ENCODE measurements at regions not wholly inside any gene's neighbourhood (a gene's known extent, or its start where the extent isn't known, plus 50 kb on each side); places are given as distances from the start of the nearest gene placed in this dataset.
A peak's percentile ranks its signal among the peaks of the same experiment; 100 is the strongest.

GRCh38 chr5:160940725-160941124 is 88.7 kb upstream of the ATP10B start:
- no peak for DNase-seq

DNA sequence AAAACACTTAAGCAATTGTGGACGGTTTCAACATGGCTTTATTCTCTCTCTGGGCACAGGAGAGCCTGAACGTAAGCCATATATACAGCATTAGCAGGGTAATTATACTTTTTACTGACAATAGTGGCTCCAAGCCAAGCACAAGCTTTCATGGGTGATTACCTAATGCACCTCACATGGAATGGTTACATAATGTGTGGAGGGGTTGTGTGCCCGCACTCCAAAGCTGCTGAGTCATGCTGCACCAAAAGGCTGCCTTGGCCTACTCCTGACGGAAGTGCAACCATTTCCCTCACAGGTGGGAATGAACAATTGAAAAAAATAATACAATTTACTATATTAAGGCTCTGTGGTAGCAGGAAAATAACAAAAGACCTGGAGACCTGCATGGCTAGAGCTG is 86.5 kb upstream of the ATP10B start:
- DNase-seq: peak; percentile 16

DNA sequence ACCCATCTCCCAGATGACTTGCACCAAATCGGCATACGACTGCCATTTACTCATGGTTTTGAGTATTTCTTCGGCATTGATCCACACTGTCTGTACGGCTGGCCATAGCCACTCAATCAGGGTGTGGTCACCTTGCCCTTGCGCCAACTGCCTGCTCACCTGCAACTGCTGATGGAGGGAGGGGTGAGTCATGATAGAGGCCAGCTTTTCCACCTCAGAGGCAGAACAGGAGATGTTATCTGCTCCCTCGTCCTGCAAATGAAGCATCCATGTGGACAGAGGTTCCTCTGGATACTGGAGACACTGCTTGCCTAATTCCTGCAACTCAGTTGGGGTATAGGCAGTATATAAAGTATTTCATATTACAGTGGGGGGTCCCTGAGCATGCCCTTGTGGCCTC is 85.6 kb upstream of the ATP10B start:
- DNase-seq: no peak

- no peak for DNase-seq
Observed at GRCh38 chr5:160935776-160936175, 83.8 kb upstream of the ATP10B start.

DNA sequence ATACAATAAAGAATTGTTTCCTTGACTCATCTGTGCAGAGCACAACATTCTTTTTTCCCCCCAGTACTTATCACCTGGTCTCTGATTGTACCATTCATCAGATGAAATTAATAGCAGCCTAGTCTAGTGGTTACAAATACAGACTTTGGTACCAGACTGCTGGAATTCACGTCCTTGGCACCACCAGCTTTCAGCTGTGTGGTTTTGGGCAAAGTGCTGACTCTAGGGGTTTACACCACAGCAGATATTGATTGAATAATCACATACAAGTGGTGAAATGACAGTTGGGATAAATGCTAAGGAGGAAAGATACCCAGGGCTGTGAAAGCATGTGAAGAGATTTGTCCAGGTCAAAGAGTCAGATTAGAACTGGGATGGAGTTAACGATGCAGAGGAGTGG is 79.3 kb upstream of the ATP10B start:
- DNase-seq: no peak

- no peak for DNase-seq
Observed at GRCh38 chr5:160930406-160930805, 78.4 kb upstream of the ATP10B start.

DNA sequence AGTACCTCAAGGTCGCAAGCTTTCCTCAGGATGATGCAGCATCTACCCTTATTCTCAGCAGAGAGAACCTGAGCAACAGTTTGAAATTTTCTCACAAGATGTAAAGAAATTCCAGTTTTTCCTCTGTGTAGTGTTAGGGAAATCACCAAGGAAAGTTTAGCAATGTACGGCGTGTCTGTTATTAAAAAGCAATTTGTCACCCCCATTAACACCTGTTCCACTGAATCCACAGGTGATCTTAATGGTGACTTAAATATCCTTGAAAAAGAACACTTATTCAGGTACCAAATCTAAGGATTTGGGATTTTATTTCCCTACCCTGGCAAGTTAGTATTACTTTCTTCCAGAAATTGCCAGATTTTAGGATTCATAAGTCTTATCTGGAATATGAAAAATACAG is 77.9 kb upstream of the ATP10B start:
- no peak for DNase-seq

- DNase-seq: no peak
Observed at GRCh38 chr5:160929360-160929759, 77.3 kb upstream of the ATP10B start.

DNA sequence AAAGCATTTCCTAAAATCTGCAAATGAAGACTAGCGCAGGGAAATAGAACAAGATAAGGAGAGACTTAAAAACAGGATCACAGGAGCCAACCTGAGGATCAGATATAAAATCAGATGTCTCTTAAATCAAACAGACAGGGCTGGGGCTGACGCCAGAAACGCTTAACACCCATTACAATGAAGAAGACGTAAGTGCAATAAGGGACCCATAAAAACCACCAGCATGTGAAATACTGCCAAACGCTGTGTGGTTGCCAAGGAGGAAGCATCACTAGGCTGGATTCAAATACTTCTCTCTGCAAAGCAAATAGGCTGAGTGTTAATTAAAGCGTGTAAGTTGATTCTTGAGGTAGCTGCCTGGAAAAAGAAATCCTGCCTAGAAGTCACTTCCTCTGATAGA is 74.4 kb upstream of the ATP10B start:
- DNase-seq: peak; percentile 89

GRCh38 chr5:160925281-160925680 is 73.3 kb upstream of the ATP10B start:
- no peak for DNase-seq

GRCh38 chr5:160923936-160924710 is 72.1 kb upstream of the ATP10B start:
- peak; percentile 8 for DNase-seq

DNA sequence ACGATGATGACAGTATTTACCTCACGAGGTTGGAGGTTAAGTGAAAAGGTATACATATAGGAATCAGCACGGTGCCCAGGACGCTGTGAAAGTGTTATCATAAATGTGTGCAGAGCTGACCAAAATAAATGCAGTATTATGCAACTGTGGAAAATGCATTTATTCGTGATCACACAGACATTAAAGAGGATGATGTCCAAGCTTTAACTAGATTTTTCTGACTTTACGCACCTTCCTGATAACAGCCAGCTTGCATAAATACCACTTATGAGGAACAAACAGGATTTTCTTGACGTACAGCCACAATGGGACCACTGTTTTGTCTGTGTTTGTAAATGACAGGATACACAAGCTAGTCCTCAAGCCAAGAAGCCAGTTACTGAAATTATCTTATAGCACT is 71.4 kb upstream of the ATP10B start:
- no peak for DNase-seq

DNA sequence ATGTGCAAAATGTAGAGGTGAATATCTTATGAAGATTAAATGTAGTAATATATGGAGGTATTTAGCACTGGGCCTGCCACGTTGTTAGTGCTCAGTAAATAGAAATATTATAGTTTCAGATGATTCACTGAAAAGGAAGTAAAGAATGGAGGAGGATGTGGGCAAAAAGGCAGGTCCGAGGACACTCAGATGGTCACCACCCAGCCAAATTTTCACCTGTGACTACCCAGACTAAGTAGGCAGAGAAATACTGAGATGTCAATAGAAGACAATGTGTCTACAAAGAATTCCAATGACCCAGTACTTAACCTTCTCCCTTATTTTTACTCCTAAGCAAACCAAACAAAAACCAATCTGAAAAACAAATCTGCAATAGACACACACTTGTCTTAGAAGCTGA is 70.3 kb upstream of the ATP10B start:
- no peak for DNase-seq

DNA sequence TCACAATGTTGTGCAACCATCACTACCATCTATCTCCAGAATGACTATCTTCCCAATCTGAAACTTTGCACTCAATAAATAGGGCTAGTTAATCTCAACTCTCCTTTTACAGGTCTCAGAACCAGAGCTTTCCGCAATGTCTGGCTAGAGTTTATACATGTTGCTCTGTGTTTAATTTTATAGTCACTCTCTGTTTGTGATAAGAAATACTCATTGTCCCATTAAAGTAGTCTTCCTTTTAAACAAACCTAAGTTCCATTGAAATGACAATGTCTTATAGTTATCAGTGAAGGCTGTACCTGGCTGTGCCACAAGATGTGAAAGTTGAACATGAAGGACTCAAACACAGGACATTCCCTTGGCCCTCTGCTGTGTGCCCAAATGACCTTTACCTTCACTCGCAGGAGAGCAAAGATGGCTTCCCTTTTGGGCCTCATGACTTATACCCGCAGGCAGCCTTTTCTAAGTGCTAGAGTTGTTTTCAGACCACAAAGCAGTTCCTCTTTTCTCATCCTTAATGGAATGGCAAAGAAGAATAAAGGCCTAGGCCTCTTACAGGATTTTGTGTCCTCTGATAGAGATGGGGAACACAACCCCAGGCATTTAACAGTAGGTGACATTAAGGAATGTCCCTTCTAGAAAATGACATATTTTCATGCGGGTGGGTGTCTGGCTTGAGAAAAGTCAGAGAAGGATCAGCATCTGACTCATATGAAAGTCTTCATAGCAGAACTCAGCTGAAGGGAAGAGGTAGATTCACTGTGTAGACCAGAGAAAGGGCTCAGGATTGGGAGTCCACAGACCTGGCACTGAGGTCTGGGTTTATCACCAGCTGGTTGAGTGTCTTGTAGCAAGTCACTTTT is 69.6 kb upstream of the ATP10B start:
- DNase-seq: no peak

GRCh38 chr5:160919626-160920025 is 67.6 kb upstream of the ATP10B start:
- no peak for DNase-seq

DNA sequence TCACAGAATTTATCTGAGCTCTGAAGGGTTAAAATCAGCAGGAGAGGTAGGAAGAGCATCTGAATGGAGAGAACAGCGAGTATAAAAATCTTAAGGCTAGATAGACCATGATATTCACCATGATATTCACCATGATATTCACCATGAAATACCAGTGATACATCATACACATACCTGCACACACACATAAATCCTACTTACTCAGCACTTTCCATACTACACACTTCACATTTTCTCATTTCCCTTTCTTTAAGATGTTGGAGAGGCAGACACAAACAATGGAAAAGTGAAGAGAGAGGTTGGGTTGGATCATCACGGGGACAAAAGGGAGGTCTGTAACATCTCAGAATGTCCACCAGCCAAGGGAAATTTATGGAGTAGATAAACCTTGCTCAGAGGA is 66.4 kb upstream of the ATP10B start:
- no peak for DNase-seq

- DNase-seq: no peak
Observed at GRCh38 chr5:160906090-160906489, 54.1 kb upstream of the ATP10B start.

- DNase-seq: no peak
Observed at GRCh38 chr5:160905285-160905684, 53.3 kb upstream of the ATP10B start.

- DNase-seq: no peak
Observed at GRCh38 chr5:160904591-160904990, 52.6 kb upstream of the ATP10B start.

DNA sequence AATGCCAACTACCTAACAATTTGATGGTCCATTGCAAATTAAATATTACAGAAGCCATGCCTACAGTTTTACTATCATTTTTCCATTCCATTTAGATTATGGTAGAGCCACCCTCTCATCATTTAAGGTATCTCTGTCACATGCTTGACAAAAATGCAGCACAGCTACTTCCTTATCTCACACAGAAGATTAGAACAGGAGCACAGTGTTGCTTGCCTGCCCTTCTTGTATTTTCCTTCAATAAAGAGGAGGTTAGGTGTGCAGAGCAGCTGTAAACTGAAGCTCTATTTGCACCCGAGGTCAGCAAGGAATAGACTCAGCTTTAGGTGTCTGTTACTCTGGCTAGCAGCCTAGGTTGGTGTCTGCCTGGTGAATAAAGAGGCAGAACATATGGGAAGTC is 51.5 kb upstream of the ATP10B start:
- DNase-seq: no peak

- DNase-seq: no peak
Observed at GRCh38 chr5:160903076-160903475, 51.1 kb upstream of the ATP10B start.

Data from NCI-H1105 treated with DMSO at 0.1 percent for 48 hours (cell line).